ENCODE measurements at regions not wholly inside any gene's neighbourhood (a gene's known extent, or its start where the extent isn't known, plus 50 kb on each side); places are given as distances from the start of the nearest gene placed in this dataset.

- TF ChIP-seq CTCF (IDR thresholded peaks at IDR 0.05), result no peak
- no peak for TF ChIP-seq EP300 (IDR thresholded peaks at IDR 0.05)
Observed at GRCh38 chr3:154781595-154781994, 298.5 kb upstream of the MME start.
